ENCODE measurements at regions not wholly inside any gene's neighbourhood (a gene's known extent, or its start where the extent isn't known, plus 50 kb on each side); places are given as distances from the start of the nearest gene placed in this dataset.
A peak's percentile ranks its signal among the peaks of the same experiment; 100 is the strongest.

GRCh38 chr2:24439971-24440340 is 51.1 kb upstream of the NCOA1 start:
- no peak for DNase-seq (ENCODE audit: low spot score)
- ATAC-seq, result no peak

GRCh38 chr2:24439280-24439970 is 51.6 kb upstream of the NCOA1 start:
- no peak for ATAC-seq
- no peak for DNase-seq (ENCODE audit: low spot score)

GRCh38 chr2:24438106-24438505 is 52.9 kb upstream of the NCOA1 start:
- DNase-seq (ENCODE audit: low spot score) (no peak), ATAC-seq (no peak)

- peak; percentile 38 for ATAC-seq
- DNase-seq (ENCODE audit: low spot score), result no peak
These were observed 55.4 kb upstream of the NCOA1 start for GRCh38 chr2:24435391-24436316.

GRCh38 chr2:24434541-24434940 is 56.5 kb upstream of the NCOA1 start:
- DNase-seq (ENCODE audit: low spot score) (no peak), ATAC-seq (no peak)

GRCh38 chr2:24432735-24433134 is 58.3 kb upstream of the NCOA1 start:
- ATAC-seq (no peak), DNase-seq (ENCODE audit: low spot score) (no peak)

GRCh38 chr2:24432121-24432520 is 58.9 kb upstream of the NCOA1 start:
- DNase-seq (ENCODE audit: low spot score) (no peak), ATAC-seq (no peak)

- DNase-seq (ENCODE audit: low spot score) (no peak), ATAC-seq (no peak)
These were observed 61.6 kb upstream of the NCOA1 start for GRCh38 chr2:24429197-24430074.

GRCh38 chr2:24424387-24424786 is 64.1 kb upstream of the ITSN2 start:
- ATAC-seq (no peak), DNase-seq (ENCODE audit: low spot score) (no peak)

GRCh38 chr2:24423095-24423494 is 62.8 kb upstream of the ITSN2 start:
- no peak for ATAC-seq
- no peak for DNase-seq (ENCODE audit: low spot score)

- ATAC-seq (peak; percentile 67), DNase-seq (ENCODE audit: low spot score) (peak; percentile 52)
These were observed 61.3 kb upstream of the ITSN2 start for GRCh38 chr2:24421668-24422067.

- ATAC-seq (no peak), DNase-seq (ENCODE audit: low spot score) (no peak)
These were observed 60.0 kb upstream of the ITSN2 start for GRCh38 chr2:24420373-24420772.

GRCh38 chr2:24418166-24418841 is 58.0 kb upstream of the ITSN2 start:
- ATAC-seq (no peak), DNase-seq (ENCODE audit: low spot score) (no peak)

- DNase-seq (ENCODE audit: low spot score) (no peak), ATAC-seq (no peak)
These were observed 52.5 kb upstream of the ITSN2 start for GRCh38 chr2:24412812-24413211.

GRCh38 chr2:24411488-24412151 is 51.3 kb upstream of the ITSN2 start:
- DNase-seq (ENCODE audit: low spot score) (peak; percentile 28), ATAC-seq (no peak)

- ATAC-seq (no peak), DNase-seq (ENCODE audit: low spot score) (no peak)
These were observed 50.6 kb upstream of the ITSN2 start for GRCh38 chr2:24410976-24411375.

- ATAC-seq (peak; percentile 95), DNase-seq (ENCODE audit: low spot score) (peak; percentile 35)
These were observed 49.6 kb upstream of the ITSN2 start for GRCh38 chr2:24409700-24410556.

Measured in left lobe of liver (tissue), 2 donors.